ENCODE measurements at regions not wholly inside any gene's neighbourhood (a gene's known extent, or its start where the extent isn't known, plus 50 kb on each side); places are given as distances from the start of the nearest gene placed in this dataset.

- peaks cover 0 to 2% (median 0%) of the 10 kb centered on the region in 5 experiments for H3K9me3 ChIP-seq (ENCODE audit: control extremely low read depth in 1 of 5, control insufficient read depth in 4 of 5, insufficient read depth in 2 of 5, low read depth in 1 of 5, low read length in 4 of 5)
- H3K27ac ChIP-seq (ENCODE audit: insufficient read depth in 1 of 2, low read depth in 1 of 2, low read length in 2 of 2, poor library complexity in 1 of 2, severe bottlenecking in 2 of 2): no peak overlapping the region
- CTCF ChIA-PET: no interaction called here
- H3K27me3 ChIP-seq (replicated peaks in 2 of 5; ENCODE audit: control insufficient read depth in 4 of 5, insufficient read depth in 5 of 5, low read length in 4 of 5): no peaks in the 10 kb centered on the region
- POLR2A ChIA-PET: no interaction called here
- WGBS (ENCODE audit: insufficient coverage): 95% methylated on average over 10 of the region's 18 CpGs
- no peaks in the 10 kb centered on the region for H3K36me3 ChIP-seq (ENCODE audit: control insufficient read depth in 4 of 4, insufficient read depth in 4 of 4, low read length in 3 of 4)
- H3K4me1 ChIP-seq (ENCODE audit: control extremely low read depth in 1 of 4, control insufficient read depth in 4 of 4, insufficient read depth in 4 of 4, low read length in 3 of 4): peaks cover 0 to 8% (median 4%) of the 10 kb centered on the region in 4 experiments
- no peak overlapping the region for H3K4me3 ChIP-seq (ENCODE audit: control insufficient read depth in 1 of 7, extremely low read depth in 1 of 7, insufficient read depth in 4 of 7, low read depth in 2 of 7, low read length in 6 of 7)
- no peak for DNase-seq
Measured at GRCh38 chr2:239905884-239906654, 119.1 kb downstream of the NDUFA10 start.

- POLR2A ChIA-PET: no interaction called here
- CTCF ChIA-PET: no interaction called here
- peaks cover 0 to 2% (median 0%) of the 10 kb centered on the region in 5 experiments for H3K9me3 ChIP-seq (ENCODE audit: control extremely low read depth in 1 of 5, control insufficient read depth in 4 of 5, insufficient read depth in 2 of 5, low read depth in 1 of 5, low read length in 4 of 5)
- H3K4me3 ChIP-seq (ENCODE audit: control insufficient read depth in 1 of 7, extremely low read depth in 1 of 7, insufficient read depth in 4 of 7, low read depth in 2 of 7, low read length in 6 of 7): no peak overlapping the region
- H3K27ac ChIP-seq (ENCODE audit: insufficient read depth in 1 of 2, low read depth in 1 of 2, low read length in 2 of 2, poor library complexity in 1 of 2, severe bottlenecking in 2 of 2): no peak overlapping the region
- H3K4me1 ChIP-seq (ENCODE audit: control extremely low read depth in 1 of 4, control insufficient read depth in 4 of 4, insufficient read depth in 4 of 4, low read length in 3 of 4): peaks cover 0 to under 1% (median 0%) of the 10 kb centered on the region in 4 experiments
- DNase-seq: no peak
- WGBS (ENCODE audit: insufficient coverage): 96% methylated on average over 17 of the region's 20 CpGs
- no peaks in the 10 kb centered on the region for H3K36me3 ChIP-seq (ENCODE audit: control insufficient read depth in 4 of 4, insufficient read depth in 4 of 4, low read length in 3 of 4)
- no peaks in the 10 kb centered on the region for H3K27me3 ChIP-seq (replicated peaks in 2 of 5; ENCODE audit: control insufficient read depth in 4 of 5, insufficient read depth in 5 of 5, low read length in 4 of 5)
Measured at GRCh38 chr2:239905306-239905705, 119.8 kb downstream of the NDUFA10 start.

- no peak overlapping the region for H3K27ac ChIP-seq (ENCODE audit: insufficient read depth in 1 of 2, low read depth in 1 of 2, low read length in 2 of 2, poor library complexity in 1 of 2, severe bottlenecking in 2 of 2)
- no peaks in the 10 kb centered on the region for H3K4me1 ChIP-seq (ENCODE audit: control extremely low read depth in 1 of 4, control insufficient read depth in 4 of 4, insufficient read depth in 4 of 4, low read length in 3 of 4)
- WGBS (ENCODE audit: insufficient coverage): 96% methylated on average over 5 of the region's 6 CpGs
- H3K27me3 ChIP-seq (replicated peaks in 2 of 5; ENCODE audit: control insufficient read depth in 4 of 5, insufficient read depth in 5 of 5, low read length in 4 of 5): no peaks in the 10 kb centered on the region
- peaks cover 0 to 2% (median 0%) of the 10 kb centered on the region in 5 experiments for H3K9me3 ChIP-seq (ENCODE audit: control extremely low read depth in 1 of 5, control insufficient read depth in 4 of 5, insufficient read depth in 2 of 5, low read depth in 1 of 5, low read length in 4 of 5)
- CTCF ChIA-PET: no interaction called here
- DNase-seq: no peak
- POLR2A ChIA-PET: no interaction called here
- no peak overlapping the region for H3K4me3 ChIP-seq (ENCODE audit: control insufficient read depth in 1 of 7, extremely low read depth in 1 of 7, insufficient read depth in 4 of 7, low read depth in 2 of 7, low read length in 6 of 7)
- H3K36me3 ChIP-seq (ENCODE audit: control insufficient read depth in 4 of 4, insufficient read depth in 4 of 4, low read length in 3 of 4): no peaks in the 10 kb centered on the region
Measured at GRCh38 chr2:239904496-239904895, 120.6 kb downstream of the NDUFA10 start.

GRCh38 chr2:239903803-239904202, 121.3 kb downstream of the NDUFA10 start:
- no peak for DNase-seq
- ChIA-PET POLR2A (no interaction called here), CTCF (no interaction called here)
- Histone ChIP-seq H3K27ac (ENCODE audit: insufficient read depth in 1 of 2, low read depth in 1 of 2, low read length in 2 of 2, poor library complexity in 1 of 2, severe bottlenecking in 2 of 2) (no peak overlapping the region), H3K27me3 (replicated peaks in 2 of 5; ENCODE audit: control insufficient read depth in 4 of 5, insufficient read depth in 5 of 5, low read length in 4 of 5) (no peaks in the 10 kb centered on the region), H3K9me3 (ENCODE audit: control extremely low read depth in 1 of 5, control insufficient read depth in 4 of 5, insufficient read depth in 2 of 5, low read depth in 1 of 5, low read length in 4 of 5) (peaks cover 0 to 2% (median 0%) of the 10 kb centered on the region in 5 experiments), H3K4me3 (ENCODE audit: control insufficient read depth in 1 of 7, extremely low read depth in 1 of 7, insufficient read depth in 4 of 7, low read depth in 2 of 7, low read length in 6 of 7) (no peak overlapping the region), H3K4me1 (ENCODE audit: control extremely low read depth in 1 of 4, control insufficient read depth in 4 of 4, insufficient read depth in 4 of 4, low read length in 3 of 4) (no peaks in the 10 kb centered on the region), H3K36me3 (ENCODE audit: control insufficient read depth in 4 of 4, insufficient read depth in 4 of 4, low read length in 3 of 4) (no peaks in the 10 kb centered on the region)
- WGBS (ENCODE audit: insufficient coverage): 100% methylated on average over 5 of the region's 6 CpGs

GRCh38 chr2:239903210-239903609, 121.9 kb downstream of the NDUFA10 start:
- POLR2A ChIA-PET: no interaction called here
- DNase-seq: no peak
- Histone ChIP-seq H3K27me3 (replicated peaks in 2 of 5; ENCODE audit: control insufficient read depth in 4 of 5, insufficient read depth in 5 of 5, low read length in 4 of 5) (no peaks in the 10 kb centered on the region), H3K27ac (ENCODE audit: insufficient read depth in 1 of 2, low read depth in 1 of 2, low read length in 2 of 2, poor library complexity in 1 of 2, severe bottlenecking in 2 of 2) (no peak overlapping the region), H3K4me3 (ENCODE audit: control insufficient read depth in 1 of 7, extremely low read depth in 1 of 7, insufficient read depth in 4 of 7, low read depth in 2 of 7, low read length in 6 of 7) (no peak overlapping the region), H3K9me3 (ENCODE audit: control extremely low read depth in 1 of 5, control insufficient read depth in 4 of 5, insufficient read depth in 2 of 5, low read depth in 1 of 5, low read length in 4 of 5) (peaks cover 0 to 2% (median 0%) of the 10 kb centered on the region in 5 experiments), H3K36me3 (ENCODE audit: control insufficient read depth in 4 of 4, insufficient read depth in 4 of 4, low read length in 3 of 4) (no peaks in the 10 kb centered on the region), H3K4me1 (ENCODE audit: control extremely low read depth in 1 of 4, control insufficient read depth in 4 of 4, insufficient read depth in 4 of 4, low read length in 3 of 4) (no peaks in the 10 kb centered on the region)
- CTCF ChIA-PET: interaction anchor here (1.0 kb wide), 1 partner anchor 234 kb away, joined by 3 read pairs; no protein-coding TSS in a partner anchor
- 87% methylated on average over 7 of the region's 8 CpGs for WGBS (ENCODE audit: insufficient coverage)

- CTCF ChIA-PET: interaction anchor here (1.0 kb wide), 1 partner anchor 233 kb away, joined by 3 read pairs; no protein-coding TSS in a partner anchor
- WGBS (ENCODE audit: insufficient coverage): 92% methylated on average over 11 of the region's 11 CpGs
- POLR2A ChIA-PET: no interaction called here
- Histone ChIP-seq H3K27me3 (replicated peaks in 2 of 5; ENCODE audit: control insufficient read depth in 4 of 5, insufficient read depth in 5 of 5, low read length in 4 of 5) (no peaks in the 10 kb centered on the region), H3K4me3 (ENCODE audit: control insufficient read depth in 1 of 7, extremely low read depth in 1 of 7, insufficient read depth in 4 of 7, low read depth in 2 of 7, low read length in 6 of 7) (no peak overlapping the region), H3K27ac (ENCODE audit: insufficient read depth in 1 of 2, low read depth in 1 of 2, low read length in 2 of 2, poor library complexity in 1 of 2, severe bottlenecking in 2 of 2) (no peak overlapping the region), H3K36me3 (ENCODE audit: control insufficient read depth in 4 of 4, insufficient read depth in 4 of 4, low read length in 3 of 4) (no peaks in the 10 kb centered on the region), H3K9me3 (ENCODE audit: control extremely low read depth in 1 of 5, control insufficient read depth in 4 of 5, insufficient read depth in 2 of 5, low read depth in 1 of 5, low read length in 4 of 5) (peaks cover 0 to 2% (median 0%) of the 10 kb centered on the region in 5 experiments), H3K4me1 (ENCODE audit: control extremely low read depth in 1 of 4, control insufficient read depth in 4 of 4, insufficient read depth in 4 of 4, low read length in 3 of 4) (no peaks in the 10 kb centered on the region)
- no peak for DNase-seq
Measured at GRCh38 chr2:239902749-239903201, 122.4 kb downstream of the NDUFA10 start.

- CTCF ChIA-PET: interaction anchor here (0.9 kb wide), 1 partner anchor 16 kb away, joined by 3 read pairs; no protein-coding TSS in a partner anchor
- no peak overlapping the region for H3K27ac ChIP-seq (ENCODE audit: insufficient read depth in 1 of 2, low read depth in 1 of 2, low read length in 2 of 2, poor library complexity in 1 of 2, severe bottlenecking in 2 of 2)
- no peak overlapping the region for H3K4me3 ChIP-seq (ENCODE audit: control insufficient read depth in 1 of 7, extremely low read depth in 1 of 7, insufficient read depth in 4 of 7, low read depth in 2 of 7, low read length in 6 of 7)
- no peaks in the 10 kb centered on the region for H3K9me3 ChIP-seq (ENCODE audit: control extremely low read depth in 1 of 5, control insufficient read depth in 4 of 5, insufficient read depth in 2 of 5, low read depth in 1 of 5, low read length in 4 of 5)
- H3K27me3 ChIP-seq (replicated peaks in 2 of 5; ENCODE audit: control insufficient read depth in 4 of 5, insufficient read depth in 5 of 5, low read length in 4 of 5): peaks cover 0 to 8% (median 0%) of the 10 kb centered on the region in 5 experiments
- POLR2A ChIA-PET: no interaction called here
- no peak for DNase-seq
- H3K36me3 ChIP-seq (ENCODE audit: control insufficient read depth in 4 of 4, insufficient read depth in 4 of 4, low read length in 3 of 4): no peaks in the 10 kb centered on the region
- no peaks in the 10 kb centered on the region for H3K4me1 ChIP-seq (ENCODE audit: control extremely low read depth in 1 of 4, control insufficient read depth in 4 of 4, insufficient read depth in 4 of 4, low read length in 3 of 4)
- WGBS (ENCODE audit: insufficient coverage): 97% methylated on average over 9 of the region's 13 CpGs
Measured at GRCh38 chr2:239898292-239898925, 126.7 kb downstream of the NDUFA10 start.
